GM10266 (cell line): ENCODE measurements at regions not wholly inside any gene's neighbourhood (a gene's known extent, or its start where the extent isn't known, plus 50 kb on each side); places are given as distances from the start of the nearest gene placed in this dataset.

Experiments used
- DNase-seq: peaks from one replicate; pipeline ENCODE4 v3.0.0; 2012; ENCODE audit errors: extremely low spot score
- TF ChIP-seq, protein P1 (sequence below): IDR thresholded peaks from 2 replicates; pipeline ENCODE4 v1.5.1; 2012; ENCODE audit warnings: mild to moderate bottlenecking, low read depth; ENCODE audit not compliant: control insufficient read depth, insufficient read depth; ENCODE audit errors: missing control alignments

- no peak for DNase-seq
- TF ChIP-seq, protein P1, sequence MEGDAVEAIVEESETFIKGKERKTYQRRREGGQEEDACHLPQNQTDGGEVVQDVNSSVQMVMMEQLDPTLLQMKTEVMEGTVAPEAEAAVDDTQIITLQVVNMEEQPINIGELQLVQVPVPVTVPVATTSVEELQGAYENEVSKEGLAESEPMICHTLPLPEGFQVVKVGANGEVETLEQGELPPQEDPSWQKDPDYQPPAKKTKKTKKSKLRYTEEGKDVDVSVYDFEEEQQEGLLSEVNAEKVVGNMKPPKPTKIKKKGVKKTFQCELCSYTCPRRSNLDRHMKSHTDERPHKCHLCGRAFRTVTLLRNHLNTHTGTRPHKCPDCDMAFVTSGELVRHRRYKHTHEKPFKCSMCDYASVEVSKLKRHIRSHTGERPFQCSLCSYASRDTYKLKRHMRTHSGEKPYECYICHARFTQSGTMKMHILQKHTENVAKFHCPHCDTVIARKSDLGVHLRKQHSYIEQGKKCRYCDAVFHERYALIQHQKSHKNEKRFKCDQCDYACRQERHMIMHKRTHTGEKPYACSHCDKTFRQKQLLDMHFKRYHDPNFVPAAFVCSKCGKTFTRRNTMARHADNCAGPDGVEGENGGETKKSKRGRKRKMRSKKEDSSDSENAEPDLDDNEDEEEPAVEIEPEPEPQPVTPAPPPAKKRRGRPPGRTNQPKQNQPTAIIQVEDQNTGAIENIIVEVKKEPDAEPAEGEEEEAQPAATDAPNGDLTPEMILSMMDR, result no peak
Measured at GRCh38 chr4:18847249-18847890, 825.8 kb upstream of the LCORL start.

GRCh38 chr4:18846313-18846712 is 824.8 kb upstream of the LCORL start:
- TF ChIP-seq, protein P1, result no peak
- DNase-seq, result no peak

DNA sequence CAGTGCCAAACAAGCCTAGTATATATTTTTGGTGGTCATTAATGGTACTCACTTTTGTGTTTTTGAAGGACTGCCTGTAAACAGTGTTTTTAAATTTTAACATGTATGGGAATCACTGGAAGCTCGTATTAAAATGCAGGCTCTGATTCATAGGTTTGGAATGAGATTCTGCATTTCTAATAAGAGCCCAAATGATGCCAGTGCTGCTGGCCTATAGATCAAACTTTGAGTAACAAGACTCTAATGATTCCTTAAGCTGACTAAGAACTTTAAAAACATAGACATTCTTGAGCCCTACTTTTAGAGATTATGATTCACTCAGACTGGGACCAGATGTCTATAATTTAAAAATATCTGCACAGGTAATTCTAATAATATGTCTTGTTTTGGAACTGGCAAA is 823.2 kb upstream of the LCORL start:
- TF ChIP-seq, protein P1, result no peak
- DNase-seq, result no peak

DNA sequence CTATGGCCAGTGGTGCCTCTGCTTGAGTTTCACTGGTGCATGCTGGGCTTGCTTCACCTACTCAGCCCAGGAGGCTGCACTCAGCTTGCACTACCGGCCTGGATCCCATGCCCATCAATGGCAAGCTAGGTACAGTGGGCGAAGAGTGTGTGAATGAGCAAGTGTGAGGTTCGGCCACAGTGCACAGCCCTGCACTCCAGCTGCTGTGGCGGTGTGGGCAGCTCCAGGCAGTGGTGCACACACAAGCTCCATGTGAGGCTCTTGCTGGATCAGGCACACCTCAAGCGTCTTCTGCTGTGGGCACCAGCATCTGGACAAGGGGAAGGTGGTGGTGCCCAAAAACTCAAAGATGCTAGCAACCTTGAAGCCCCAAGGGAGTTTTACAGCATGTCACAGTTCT is 820.9 kb upstream of the LCORL start:
- DNase-seq, result no peak
- TF ChIP-seq, protein P1, result no peak

GRCh38 chr4:18840481-18840880 is 818.9 kb upstream of the LCORL start:
- TF ChIP-seq, protein P1, result no peak
- no peak for DNase-seq

DNA sequence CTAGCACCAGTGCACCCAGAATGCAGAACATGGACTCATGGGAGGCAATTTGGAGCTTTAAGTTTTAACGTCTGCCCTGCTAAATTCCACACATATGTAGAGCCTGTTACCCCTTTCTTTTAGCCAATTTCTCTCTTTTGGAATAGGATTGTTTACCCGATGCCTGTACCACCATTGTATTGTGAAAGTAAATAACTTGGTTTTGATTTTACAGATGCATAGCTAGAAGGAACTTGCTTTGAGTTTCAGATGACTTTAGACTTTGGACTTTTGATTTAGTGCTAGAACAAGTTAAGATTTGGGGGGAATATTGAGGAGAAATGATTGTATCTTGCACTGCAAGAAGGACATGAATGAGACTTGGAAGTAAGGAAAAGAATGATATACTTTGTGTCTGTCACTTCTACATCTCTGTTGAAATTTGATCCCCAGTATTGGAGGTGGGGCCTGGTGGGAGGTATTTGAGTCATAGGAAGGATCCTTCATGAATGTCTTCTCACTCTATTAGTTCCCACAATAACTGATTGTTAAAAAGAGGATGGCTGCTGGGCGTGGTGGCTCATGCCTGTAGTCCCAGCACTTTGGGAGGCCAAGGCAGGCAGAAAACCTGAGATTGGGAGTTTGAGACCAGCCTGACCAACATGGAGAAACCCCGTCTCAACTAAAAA is 794.8 kb upstream of the LCORL start:
- TF ChIP-seq, protein P1, result no peak
- no peak for DNase-seq

DNA sequence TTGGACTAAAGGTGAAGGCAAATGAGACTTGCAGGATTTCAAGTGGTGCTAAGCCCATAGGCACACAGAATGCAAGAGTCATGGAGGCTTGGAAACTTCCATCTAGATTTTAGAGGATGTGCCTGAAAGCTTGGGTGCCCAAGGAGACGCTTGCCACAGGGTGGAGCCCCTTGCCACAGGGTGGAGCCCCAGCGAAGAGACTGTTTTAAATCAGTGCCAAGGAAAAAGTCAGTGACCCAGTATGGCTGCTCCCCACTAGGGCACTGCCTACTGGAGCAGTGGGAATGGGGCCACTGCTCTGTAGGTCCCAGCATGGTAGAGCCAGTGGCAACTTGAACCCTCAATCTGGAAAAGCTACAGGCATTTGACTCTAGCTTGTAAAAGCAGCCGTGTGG is 794.2 kb upstream of the LCORL start:
- TF ChIP-seq, protein P1, result no peak
- DNase-seq, result no peak
